AG09309 (cell line): ENCODE measurements at regions not wholly inside any gene's neighbourhood (a gene's known extent, or its start where the extent isn't known, plus 50 kb on each side); places are given as distances from the start of the nearest gene placed in this dataset.
"Not testable (repeated sequence)": the region's sequence is repeated elsewhere in the genome, so short reads cannot be mapped to it uniquely, and the experiment has no call there.

Source experiments
- DNase-seq: peaks from one replicate; pipeline ENCODE4 v3.0.0-alpha.2; 2010; ENCODE audit warnings: low read depth
- H3K4me3 ChIP-seq: 2 replicates; pipeline ENCODE4 v1.5.1; 2011; ENCODE audit warnings: mild to moderate bottlenecking, low read depth, low read length, moderate library complexity; ENCODE audit not compliant: control insufficient read depth
- TF ChIP-seq, protein P1 (sequence below): IDR thresholded peaks from 2 replicates; pipeline ENCODE4 v1.5.1; 2011; ENCODE audit warnings: mild to moderate bottlenecking, low read depth, low read length, inconsistent platforms; ENCODE audit not compliant: insufficient read depth, control insufficient read depth; ENCODE audit errors: missing control alignments

DNA sequence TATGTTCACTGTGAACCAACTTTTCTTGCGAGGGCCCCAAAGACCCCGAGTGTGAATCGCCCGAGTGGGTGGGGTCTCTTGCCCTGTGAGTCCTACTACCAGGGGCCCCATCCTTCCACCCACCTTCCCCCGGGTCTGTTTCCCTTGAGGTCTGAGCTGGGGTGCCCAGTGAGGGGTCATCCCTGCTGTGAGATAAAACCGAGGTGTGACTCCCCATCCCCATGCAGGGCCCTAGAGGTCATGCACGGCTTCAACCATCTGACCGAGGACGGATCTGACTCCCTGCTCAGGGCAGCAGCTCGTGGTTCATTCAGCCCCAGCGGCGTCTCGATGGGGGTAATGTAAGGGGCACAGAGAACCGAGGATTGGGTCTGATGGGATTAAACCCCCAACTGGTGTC lies 103.1 kb upstream of the SULF2 start:
- no peak overlapping the region for H3K4me3 ChIP-seq
- TF ChIP-seq, protein P1, sequence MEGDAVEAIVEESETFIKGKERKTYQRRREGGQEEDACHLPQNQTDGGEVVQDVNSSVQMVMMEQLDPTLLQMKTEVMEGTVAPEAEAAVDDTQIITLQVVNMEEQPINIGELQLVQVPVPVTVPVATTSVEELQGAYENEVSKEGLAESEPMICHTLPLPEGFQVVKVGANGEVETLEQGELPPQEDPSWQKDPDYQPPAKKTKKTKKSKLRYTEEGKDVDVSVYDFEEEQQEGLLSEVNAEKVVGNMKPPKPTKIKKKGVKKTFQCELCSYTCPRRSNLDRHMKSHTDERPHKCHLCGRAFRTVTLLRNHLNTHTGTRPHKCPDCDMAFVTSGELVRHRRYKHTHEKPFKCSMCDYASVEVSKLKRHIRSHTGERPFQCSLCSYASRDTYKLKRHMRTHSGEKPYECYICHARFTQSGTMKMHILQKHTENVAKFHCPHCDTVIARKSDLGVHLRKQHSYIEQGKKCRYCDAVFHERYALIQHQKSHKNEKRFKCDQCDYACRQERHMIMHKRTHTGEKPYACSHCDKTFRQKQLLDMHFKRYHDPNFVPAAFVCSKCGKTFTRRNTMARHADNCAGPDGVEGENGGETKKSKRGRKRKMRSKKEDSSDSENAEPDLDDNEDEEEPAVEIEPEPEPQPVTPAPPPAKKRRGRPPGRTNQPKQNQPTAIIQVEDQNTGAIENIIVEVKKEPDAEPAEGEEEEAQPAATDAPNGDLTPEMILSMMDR, result no peak
- no peak for DNase-seq

DNA sequence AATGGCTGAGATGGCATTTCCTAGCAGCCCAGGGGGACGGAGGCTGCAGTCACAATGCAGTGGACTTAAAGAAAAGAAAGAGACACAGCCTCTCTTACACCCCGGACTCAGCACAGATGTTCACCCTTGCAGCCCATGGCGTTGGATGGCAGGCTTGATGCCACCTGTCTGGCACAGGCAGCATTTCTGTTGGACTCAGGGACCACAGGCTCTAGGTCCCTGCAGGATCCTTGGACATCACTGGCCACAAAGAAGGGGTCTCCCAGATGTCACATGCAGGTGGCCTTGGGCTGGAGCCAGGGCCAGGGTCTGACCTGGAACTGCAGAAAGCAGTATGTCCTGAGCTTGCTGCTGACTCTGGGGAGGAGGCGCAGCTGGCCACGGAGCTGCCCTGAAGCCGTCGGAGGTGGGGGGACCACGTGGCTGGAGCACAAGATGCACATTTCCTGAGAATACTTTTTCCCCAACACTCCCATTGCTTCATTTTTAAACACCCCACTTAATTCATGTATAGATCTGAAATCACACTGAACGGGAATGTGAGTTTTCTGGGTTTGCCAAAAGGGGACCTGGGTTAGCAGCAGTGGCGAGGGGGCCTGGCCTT lies 102.3 kb upstream of the SULF2 start:
- TF ChIP-seq, protein P1, result no peak
- no peak for DNase-seq

DNA sequence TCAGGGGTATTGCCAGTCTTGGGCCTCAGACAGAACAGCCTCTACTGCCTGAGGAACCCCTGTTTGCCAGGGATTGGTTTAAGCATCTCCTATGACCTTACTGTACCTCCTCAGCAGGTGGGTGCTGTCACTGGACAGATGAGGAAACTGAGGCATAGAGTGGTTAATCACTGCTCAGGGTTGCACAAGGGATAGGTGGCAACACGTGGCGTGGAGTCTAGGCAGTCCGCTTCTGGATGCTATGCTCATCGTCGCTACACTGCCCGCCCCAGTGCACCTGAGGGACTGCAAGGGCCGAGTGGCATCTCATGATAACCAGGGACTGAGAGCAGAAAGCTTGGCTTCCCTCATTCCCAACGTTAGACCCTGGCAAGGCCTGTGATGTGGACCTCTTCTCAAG lies 101.8 kb upstream of the SULF2 start:
- DNase-seq, result no peak
- H3K4me3 ChIP-seq, result no peak overlapping the region
- TF ChIP-seq, protein P1, result no peak

More for the DNA sequence above, 102.3 kb upstream of the SULF2 start:
- no peak overlapping the region for H3K4me3 ChIP-seq

DNA sequence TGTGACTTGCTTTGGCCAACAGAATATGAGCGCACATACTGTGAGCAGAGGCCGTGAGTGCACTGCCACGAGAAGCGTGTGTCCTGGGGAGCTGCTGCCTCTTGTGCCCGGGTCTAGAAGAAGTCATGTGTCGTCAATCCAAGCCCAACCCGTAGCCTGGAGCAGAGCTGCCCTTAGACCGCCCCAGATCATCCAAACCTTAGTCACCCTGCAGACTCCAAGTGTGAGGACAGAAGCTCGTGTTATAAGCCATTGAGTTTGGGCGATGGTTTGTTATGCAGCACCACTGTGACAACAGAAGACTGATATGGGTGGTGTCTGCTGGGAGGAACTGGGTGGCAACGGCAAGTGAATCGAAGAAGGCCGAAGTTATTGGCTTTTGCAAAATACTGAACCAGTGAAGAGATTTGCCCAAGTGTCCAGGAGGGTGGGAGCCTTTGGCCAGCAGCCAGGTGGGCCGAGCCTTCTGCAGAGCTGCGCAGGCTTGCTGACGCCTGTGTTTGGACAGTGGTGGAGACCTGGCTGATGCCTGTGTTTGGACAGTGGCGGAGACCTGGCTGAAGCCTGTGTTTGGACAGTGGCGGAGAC lies 101.3 kb upstream of the SULF2 start:
- no peak for DNase-seq
- H3K4me3 ChIP-seq, result no peak overlapping the region
- TF ChIP-seq, protein P1, result no peak

DNA sequence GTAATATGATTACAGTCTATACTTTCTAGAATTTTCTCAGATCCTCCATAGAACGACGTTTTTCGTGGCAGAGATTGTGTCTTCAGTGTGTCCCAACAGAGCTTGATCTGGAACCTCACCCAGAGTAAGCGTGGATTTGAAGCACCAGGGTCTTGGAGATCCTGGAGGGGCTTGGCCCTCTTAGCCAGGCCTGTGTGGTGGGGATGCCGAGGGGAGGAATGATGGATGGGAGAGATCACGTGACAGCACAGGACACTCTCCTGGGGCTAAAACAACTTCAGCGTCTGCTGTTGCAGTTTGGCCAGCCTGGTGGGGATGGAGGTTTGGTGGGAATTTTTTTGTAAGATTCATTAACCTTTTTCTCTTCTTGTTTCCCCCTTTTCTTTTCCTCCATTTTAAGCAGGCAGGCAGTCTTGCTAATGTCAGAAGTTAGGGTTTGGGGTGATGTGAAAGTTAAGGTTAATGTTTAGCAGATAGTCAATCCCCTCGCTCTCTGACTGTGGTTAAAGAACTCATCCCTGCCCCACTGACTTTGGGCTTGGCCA lies 100.7 kb upstream of the SULF2 start:
- no peak for DNase-seq
- H3K4me3 ChIP-seq, result no peak overlapping the region
- TF ChIP-seq, protein P1, result no peak

DNA sequence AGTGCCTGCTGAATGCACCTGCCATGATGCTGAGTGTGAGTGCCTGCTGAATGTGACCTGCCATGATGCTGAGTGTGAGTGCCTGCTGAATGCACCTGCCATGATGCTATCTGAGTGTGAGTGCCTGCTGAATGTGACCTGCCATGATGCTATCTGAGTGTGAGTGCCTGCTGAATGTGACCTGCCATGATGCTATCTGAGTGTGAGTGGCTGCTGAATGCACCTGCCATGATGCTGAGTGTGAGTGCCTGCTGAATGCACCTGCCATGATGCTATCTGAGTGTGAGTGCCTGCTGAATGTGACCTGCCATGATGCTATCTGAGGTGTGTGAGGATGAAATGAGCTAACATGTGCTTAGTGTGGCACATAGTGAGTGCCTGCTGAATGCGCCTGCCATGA lies 98.7 kb upstream of the SULF2 start:
- not testable (repeated sequence) for DNase-seq, H3K4me3 ChIP-seq

DNA sequence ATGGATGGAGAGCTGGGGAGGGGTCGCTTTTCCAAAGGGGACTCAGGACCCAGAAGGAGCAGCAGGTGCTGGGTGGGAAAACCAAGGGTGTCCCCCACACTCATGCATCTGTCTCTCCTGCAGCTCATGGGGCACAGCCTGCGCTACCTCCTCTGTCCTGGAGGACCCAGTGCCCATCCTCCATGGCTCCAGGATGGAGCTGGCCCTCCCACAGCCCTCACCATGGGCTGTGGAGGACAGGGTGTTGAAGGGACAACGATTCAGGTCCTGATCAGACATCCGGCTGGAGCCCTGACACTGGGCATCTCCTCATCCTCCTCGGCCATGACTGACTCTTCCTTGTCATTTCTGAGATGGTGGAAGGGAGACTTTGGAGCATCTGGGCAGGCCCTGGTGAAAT lies 97.9 kb upstream of the SULF2 start:
- DNase-seq, result no peak
- no peak overlapping the region for H3K4me3 ChIP-seq
- TF ChIP-seq, protein P1, result no peak
